GM21423 (cell line): ENCODE measurements at regions not wholly inside any gene's neighbourhood (a gene's known extent, or its start where the extent isn't known, plus 50 kb on each side); places are given as distances from the start of the nearest gene placed in this dataset.
"Not testable (repeated sequence)": the region's sequence is repeated elsewhere in the genome, so short reads cannot be mapped to it uniquely, and the experiment has no call there.

Source experiments
- ATAC-seq: cut with Tn5 transposase; IDR thresholded peaks from one replicate; pipeline ENCODE4 v1.9.1; 2021; ENCODE audit warnings: mild to moderate bottlenecking, moderate library complexity; ENCODE audit not compliant: unreplicated experiment

GRCh38 chr5:21071986-21072385 lies 1084.0 kb upstream of the CDH18 start:
- no peak for ATAC-seq

GRCh38 chr5:21071421-21071820 lies 1083.4 kb upstream of the CDH18 start:
- no peak for ATAC-seq

- ATAC-seq: no peak
Measured at GRCh38 chr5:21070858-21071257, 1082.9 kb upstream of the CDH18 start.

- no peak for ATAC-seq
Measured at GRCh38 chr5:21067724-21068123, 1079.7 kb upstream of the CDH18 start.

- ATAC-seq: no peak
Measured at GRCh38 chr5:21063146-21063545, 1075.1 kb upstream of the CDH18 start.

GRCh38 chr5:21058289-21058688 lies 1070.3 kb upstream of the CDH18 start:
- peak; percentile 99 for ATAC-seq

- no peak for ATAC-seq
Measured at GRCh38 chr5:21051945-21052344, 1063.9 kb upstream of the CDH18 start.

GRCh38 chr5:21049901-21050300 lies 1061.9 kb upstream of the CDH18 start:
- ATAC-seq: no peak

- no peak for ATAC-seq
Measured at GRCh38 chr5:21030981-21031380, 1043.0 kb upstream of the CDH18 start.

- no peak for ATAC-seq
Measured at GRCh38 chr5:21024966-21025365, 1037.0 kb upstream of the CDH18 start.

- ATAC-seq: no peak
Measured at GRCh38 chr5:21013237-21013636, 1025.2 kb upstream of the CDH18 start.

GRCh38 chr5:21007781-21008180 lies 1019.8 kb upstream of the CDH18 start:
- ATAC-seq: no peak

- ATAC-seq: not testable (repeated sequence)
Measured at GRCh38 chr5:20988933-20989332, 1000.9 kb upstream of the CDH18 start.

- no peak for ATAC-seq
Measured at GRCh38 chr5:20985754-20986153, 997.8 kb upstream of the CDH18 start.

GRCh38 chr5:20974426-20974825 lies 986.4 kb upstream of the CDH18 start:
- ATAC-seq: no peak

GRCh38 chr5:20972419-20972925 lies 984.5 kb upstream of the CDH18 start:
- ATAC-seq: peak; percentile 79

GRCh38 chr5:20959347-20959746 lies 971.3 kb upstream of the CDH18 start:
- ATAC-seq: no peak

GRCh38 chr5:20958641-20959040 lies 970.6 kb upstream of the CDH18 start:
- no peak for ATAC-seq

- ATAC-seq: no peak
Measured at GRCh38 chr5:20956134-20956533, 968.1 kb upstream of the CDH18 start.

GRCh38 chr5:20949636-20950035 lies 961.6 kb upstream of the CDH18 start:
- ATAC-seq: no peak

GRCh38 chr5:20943183-20943971 lies 955.4 kb upstream of the CDH18 start:
- ATAC-seq: not testable (repeated sequence)

- ATAC-seq: not testable (repeated sequence)
Measured at GRCh38 chr5:20942603-20943002, 954.6 kb upstream of the CDH18 start.

- not testable (repeated sequence) for ATAC-seq
Measured at GRCh38 chr5:20940786-20941185, 952.8 kb upstream of the CDH18 start.
